Activated CD4-positive, alpha-beta T cell treated with anti-CD3 and anti-CD28 coated beads for 36 hours (primary cell): ENCODE measurements at regions not wholly inside any gene's neighbourhood (a gene's known extent, or its start where the extent isn't known, plus 50 kb on each side); places are given as distances from the start of the nearest gene placed in this dataset.

ENCODE experiments used
- ATAC-seq: fragments of 200-7000 bp; cut with Tn5 transposase; one replicate; pipeline ENCODE4 v1.10.0; 2021; ENCODE audit warnings: mild to moderate bottlenecking, moderate library complexity
- CTCF ChIA-PET: fragments of 350-600 bp; sonication (Branson Sonifier 250); formaldehyde crosslinking; loops from one replicate; lab custom pipeline; 2021; ENCODE audit warnings: antibody characterized with exemption; lab: Charles Lee
- POLR2A ChIA-PET: fragments of 350-600 bp; sonication (Branson Sonifier 250); formaldehyde crosslinking; loops from one replicate; lab custom pipeline; 2021; ENCODE audit warnings: antibody characterized with exemption, inconsistent platforms; lab: Charles Lee
- DNase-seq: peaks from one replicate; pipeline ENCODE4 v3.0.0-alpha.2; 2020
- H3K27ac Mint-ChIP-seq: one replicate; pipeline ENCODE4 v1.8.0; 2021; ENCODE audit warnings: mixed read lengths
- H3K27me3 Mint-ChIP-seq: one replicate; pipeline ENCODE4 v1.8.0; 2021; ENCODE audit warnings: mixed read lengths
- H3K36me3 Mint-ChIP-seq: one replicate; pipeline ENCODE4 v1.8.0; 2021; ENCODE audit warnings: low read depth, mixed read lengths
- H3K4me1 Mint-ChIP-seq: one replicate; pipeline ENCODE4 v1.8.0; 2021; ENCODE audit warnings: mixed read lengths
- H3K4me3 Mint-ChIP-seq: one replicate; pipeline ENCODE4 v1.8.0; 2021; ENCODE audit warnings: mild to moderate bottlenecking, moderate library complexity, mixed read lengths
- H3K9me3 Mint-ChIP-seq: one replicate; pipeline ENCODE4 v1.8.0; 2021; ENCODE audit warnings: low read depth, mixed read lengths
- intact Hi-C, 2 experiments: fragments of 100-400 bp; cut with DNase I in 1 of 2; cut with micrococcal nuclease in 1 of 2; formaldehyde crosslinking; loops; one replicate each; pipeline versions ENCODE4 v1.14.2 to v1.15.1; 2022 to 2024; cut with DNase I, micrococcal nuclease

DNA sequence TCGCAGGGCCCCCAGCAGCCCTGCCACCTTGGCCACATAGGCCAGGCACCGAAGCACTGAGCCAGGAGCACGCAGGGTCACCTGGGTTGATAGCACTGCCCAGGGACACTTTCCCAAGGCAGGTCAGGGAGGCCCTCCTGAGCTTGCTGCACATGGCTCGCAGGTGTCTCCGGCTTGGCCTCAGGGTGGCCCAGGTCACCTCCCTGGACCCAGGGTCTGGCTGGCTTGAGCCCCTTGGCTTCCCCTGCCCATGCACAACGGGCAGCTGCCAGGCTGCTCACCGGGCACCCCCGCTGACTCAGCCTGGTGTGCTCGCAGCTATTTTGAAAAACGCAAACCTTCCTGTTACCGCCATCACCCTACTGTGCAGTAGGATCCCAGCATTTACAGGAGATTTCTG lies 502.3 kb downstream of the EIPR1 start:
- H3K4me1 Mint-ChIP-seq, result peaks cover 2% of the 10 kb centered on the region
- H3K27me3 Mint-ChIP-seq, result no peaks in the 10 kb centered on the region
- ChIA-PET POLR2A (no interaction called here), CTCF (no interaction called here)
- H3K4me3 Mint-ChIP-seq, result no peak overlapping the region
- no peak for DNase-seq
- H3K9me3 Mint-ChIP-seq, result no peaks in the 10 kb centered on the region
- H3K36me3 Mint-ChIP-seq, result no peaks in the 10 kb centered on the region
- ATAC-seq, result no peak
- H3K27ac Mint-ChIP-seq, result no peak overlapping the region
- intact Hi-C loops, result no loop called here

GRCh38 chr2:2874805-2875204 lies 502.8 kb downstream of the EIPR1 start:
- ChIA-PET POLR2A (no interaction called here), CTCF (interaction anchor here (0.6 kb wide), 1 partner anchor 778 kb away, joined by 4 read pairs; no protein-coding TSS in a partner anchor)
- DNase-seq (no peak), ATAC-seq (no peak)
- H3K4me1 Mint-ChIP-seq, result peaks cover 2% of the 10 kb centered on the region
- no peaks in the 10 kb centered on the region for H3K9me3 Mint-ChIP-seq
- intact Hi-C loops, result no loop called here
- no peak overlapping the region for H3K27ac Mint-ChIP-seq
- H3K27me3 Mint-ChIP-seq, result no peaks in the 10 kb centered on the region
- H3K36me3 Mint-ChIP-seq, result no peaks in the 10 kb centered on the region
- H3K4me3 Mint-ChIP-seq, result no peak overlapping the region

GRCh38 chr2:2874341-2874740 lies 503.3 kb downstream of the EIPR1 start:
- intact Hi-C loops, result no loop called here

GRCh38 chr2:2873450-2873811 lies 504.2 kb downstream of the EIPR1 start:
- DNase-seq (no peak), ATAC-seq (no peak)
- H3K4me1 Mint-ChIP-seq, result peaks cover 2% of the 10 kb centered on the region
- ChIA-PET POLR2A (no interaction called here), CTCF (no interaction called here)
- intact Hi-C loops, result no loop called here
- no peak overlapping the region for H3K27ac Mint-ChIP-seq
- H3K36me3 Mint-ChIP-seq, result no peaks in the 10 kb centered on the region
- H3K9me3 Mint-ChIP-seq, result no peaks in the 10 kb centered on the region
- no peak overlapping the region for H3K4me3 Mint-ChIP-seq
- H3K27me3 Mint-ChIP-seq, result no peaks in the 10 kb centered on the region

More at GRCh38 chr2:2874341-2874740, 503.3 kb downstream of the EIPR1 start:
- Mint-ChIP-seq H3K4me3 (no peak overlapping the region), H3K27me3 (no peaks in the 10 kb centered on the region), H3K4me1 (peaks cover 2% of the 10 kb centered on the region), H3K27ac (no peak overlapping the region), H3K36me3 (no peaks in the 10 kb centered on the region), H3K9me3 (no peaks in the 10 kb centered on the region)
- POLR2A ChIA-PET, result no interaction called here
- no peak for ATAC-seq
- CTCF ChIA-PET, result interaction anchor here (0.6 kb wide), 1 partner anchor 778 kb away, joined by 4 read pairs; no protein-coding TSS in a partner anchor
- DNase-seq, result no peak

DNA sequence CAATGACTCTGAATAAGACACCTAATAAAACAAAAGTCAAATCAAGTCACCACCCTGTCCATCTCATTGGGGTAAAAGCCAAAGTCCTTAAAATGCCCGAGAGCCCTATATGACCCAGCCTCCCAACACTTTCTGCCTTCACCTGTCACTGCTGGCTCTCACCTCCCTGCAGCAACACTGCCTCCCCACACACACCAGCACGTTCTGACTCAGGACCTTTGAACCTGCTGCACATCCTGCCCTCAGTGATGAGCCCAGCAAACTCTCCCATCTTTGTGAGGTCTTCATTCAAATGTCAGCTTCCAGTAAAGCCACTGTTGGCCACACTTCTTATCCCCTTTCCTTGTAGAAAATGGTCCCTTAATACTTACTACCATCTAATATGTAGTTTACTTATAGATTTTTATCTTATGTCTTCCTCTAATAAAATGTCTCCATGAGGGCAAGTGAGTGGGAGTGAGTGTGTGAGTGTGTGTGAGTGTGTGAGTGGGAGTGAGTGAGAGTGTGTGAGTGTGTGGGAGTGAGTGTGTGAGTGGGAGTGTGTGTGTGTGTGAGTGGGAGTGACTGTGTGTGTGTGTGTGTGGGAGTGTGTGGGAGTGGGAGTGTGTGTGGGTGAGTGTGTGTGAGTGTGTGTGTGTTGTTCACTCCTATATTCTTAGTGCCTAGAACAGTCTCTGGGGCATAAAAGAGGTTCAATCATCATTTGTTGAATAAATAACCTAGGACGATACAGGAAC lies 504.7 kb downstream of the EIPR1 start:
- ATAC-seq, result peak; percentile 73
- Mint-ChIP-seq H3K4me1 (peaks cover 2% of the 10 kb centered on the region), H3K4me3 (no peak overlapping the region), H3K27me3 (no peaks in the 10 kb centered on the region), H3K9me3 (no peaks in the 10 kb centered on the region), H3K36me3 (no peaks in the 10 kb centered on the region), H3K27ac (no peak overlapping the region)
- CTCF ChIA-PET, result no interaction called here
- POLR2A ChIA-PET, result no interaction called here
- intact Hi-C loops, result no loop called here
- DNase-seq, result peak; percentile 36

DNA sequence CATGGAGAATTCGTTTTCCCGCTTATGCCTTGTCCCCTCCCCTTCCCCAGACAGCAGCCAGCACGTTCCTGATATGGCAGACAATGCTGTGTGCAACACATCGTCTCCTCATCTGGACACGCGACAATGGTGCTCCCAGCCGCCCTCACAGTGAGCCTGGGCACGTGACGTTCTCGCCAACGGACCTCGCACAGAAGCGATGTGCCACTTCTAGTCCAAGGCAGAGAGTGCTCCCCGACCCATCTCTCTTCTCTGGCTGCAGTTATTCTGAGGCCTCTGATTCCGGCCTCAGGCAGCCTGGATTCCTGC lies 505.4 kb downstream of the EIPR1 start:
- no peaks in the 10 kb centered on the region for H3K27me3 Mint-ChIP-seq
- DNase-seq, result no peak
- ATAC-seq, result no peak
- peaks cover 2% of the 10 kb centered on the region for H3K4me1 Mint-ChIP-seq
- no peaks in the 10 kb centered on the region for H3K9me3 Mint-ChIP-seq
- POLR2A ChIA-PET, result no interaction called here
- CTCF ChIA-PET, result interaction anchor here (0.6 kb wide), 1 partner anchor 10 kb away, joined by 3 read pairs; no protein-coding TSS in a partner anchor
- intact Hi-C loops, result no loop called here
- no peaks in the 10 kb centered on the region for H3K36me3 Mint-ChIP-seq
- no peak overlapping the region for H3K4me3 Mint-ChIP-seq
- no peak overlapping the region for H3K27ac Mint-ChIP-seq

DNA sequence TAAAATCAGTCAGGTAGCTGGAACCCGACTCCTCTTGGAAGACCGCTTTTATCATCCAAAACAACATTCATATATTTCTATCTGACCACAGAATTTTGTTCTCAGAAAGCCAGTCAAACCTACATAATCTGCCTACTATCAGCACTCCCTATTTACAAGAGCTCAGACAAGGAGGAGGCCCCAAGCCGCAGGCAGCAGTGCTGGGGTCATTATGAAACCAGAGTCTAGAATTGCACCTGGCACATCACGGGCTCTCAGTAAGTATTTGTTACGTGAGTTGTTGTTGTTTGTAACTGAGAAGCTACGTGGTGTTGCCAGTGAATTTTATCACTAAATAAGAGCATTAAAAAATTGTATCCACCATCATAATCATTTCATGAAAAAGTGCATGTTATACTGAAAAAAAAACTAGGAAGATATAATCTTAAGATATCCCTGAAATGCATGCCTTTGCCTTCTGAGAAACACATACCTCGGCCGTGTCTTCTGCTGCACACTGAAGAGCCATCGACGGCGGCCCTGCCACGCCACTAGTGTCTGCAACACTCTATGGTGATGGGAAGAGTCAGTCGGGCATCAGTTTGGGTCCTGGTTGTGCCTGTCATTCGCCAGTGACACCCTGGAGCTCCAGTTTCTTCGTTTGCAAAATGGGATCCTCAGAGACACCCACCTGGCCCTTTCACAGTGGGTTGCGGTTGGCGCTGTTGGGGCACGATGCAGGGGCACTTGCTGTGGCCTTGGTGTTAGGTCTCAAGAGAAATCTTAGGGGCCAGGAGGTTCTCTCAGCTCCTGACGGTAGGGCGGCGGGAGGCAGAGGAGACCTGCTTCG lies 505.9 kb downstream of the EIPR1 start:
- Mint-ChIP-seq H3K27me3 (no peaks in the 10 kb centered on the region), H3K27ac (no peak overlapping the region), H3K4me3 (no peak overlapping the region), H3K36me3 (no peaks in the 10 kb centered on the region), H3K9me3 (no peaks in the 10 kb centered on the region), H3K4me1 (peaks cover 2% of the 10 kb centered on the region)
- DNase-seq (no peak), ATAC-seq (no peak)
- intact Hi-C loops, result no loop called here
- CTCF ChIA-PET, result interaction anchor here (0.6 kb wide), 1 partner anchor 9 kb away, joined by 3 read pairs; no protein-coding TSS in a partner anchor
- POLR2A ChIA-PET, result no interaction called here

DNA sequence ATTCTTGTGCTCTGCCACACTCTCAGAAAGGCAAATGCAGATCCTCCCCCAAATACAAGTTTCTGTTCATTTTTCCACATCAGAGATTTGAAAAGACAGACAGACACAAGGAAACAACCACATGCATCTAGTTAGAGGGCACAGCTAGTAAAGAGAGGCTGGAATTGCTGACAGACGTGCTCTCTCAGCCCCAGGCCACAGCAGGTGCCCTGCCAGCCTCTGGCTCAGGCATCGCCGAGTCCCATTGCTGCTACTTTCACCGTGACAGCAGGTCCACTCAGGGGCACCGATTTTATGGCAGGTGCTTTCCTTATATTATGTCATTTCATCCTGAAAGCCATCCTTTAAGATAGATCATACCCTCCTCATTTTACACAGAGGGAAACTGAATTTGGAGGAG lies 507.5 kb downstream of the EIPR1 start:
- DNase-seq (no peak), ATAC-seq (no peak)
- intact Hi-C loops, result no loop called here
- H3K27ac Mint-ChIP-seq, result no peak overlapping the region
- ChIA-PET CTCF (no interaction called here), POLR2A (no interaction called here)
- no peak overlapping the region for H3K4me3 Mint-ChIP-seq
- H3K36me3 Mint-ChIP-seq, result no peaks in the 10 kb centered on the region
- peaks cover 2% of the 10 kb centered on the region for H3K4me1 Mint-ChIP-seq
- H3K27me3 Mint-ChIP-seq, result no peaks in the 10 kb centered on the region
- H3K9me3 Mint-ChIP-seq, result no peaks in the 10 kb centered on the region

GRCh38 chr2:2869553-2869952 lies 508.1 kb downstream of the EIPR1 start:
- no peaks in the 10 kb centered on the region for H3K9me3 Mint-ChIP-seq
- H3K27ac Mint-ChIP-seq, result no peak overlapping the region
- ChIA-PET POLR2A (no interaction called here), CTCF (no interaction called here)
- no peaks in the 10 kb centered on the region for H3K36me3 Mint-ChIP-seq
- H3K4me1 Mint-ChIP-seq, result peaks cover 2% of the 10 kb centered on the region
- ATAC-seq, result no peak
- no peaks in the 10 kb centered on the region for H3K27me3 Mint-ChIP-seq
- no peak for DNase-seq
- H3K4me3 Mint-ChIP-seq, result no peak overlapping the region
- intact Hi-C loops, result loop anchor here in 1 of 2 experiments (10.0 kb wide), 1 partner anchor 745 kb away; no protein-coding TSS in a partner anchor

- H3K36me3 Mint-ChIP-seq, result no peaks in the 10 kb centered on the region
- H3K9me3 Mint-ChIP-seq, result no peaks in the 10 kb centered on the region
- no peak for DNase-seq
- H3K27ac Mint-ChIP-seq, result no peak overlapping the region
- H3K4me3 Mint-ChIP-seq, result no peak overlapping the region
- no peaks in the 10 kb centered on the region for H3K27me3 Mint-ChIP-seq
- ChIA-PET POLR2A (no interaction called here), CTCF (no interaction called here)
- intact Hi-C loops, result loop anchor here in 1 of 2 experiments (10.0 kb wide), 1 partner anchor 743 kb away; no protein-coding TSS in a partner anchor
- H3K4me1 Mint-ChIP-seq, result peaks cover 2% of the 10 kb centered on the region
- no peak for ATAC-seq
Observed at GRCh38 chr2:2868085-2868484, 509.5 kb downstream of the EIPR1 start.

DNA sequence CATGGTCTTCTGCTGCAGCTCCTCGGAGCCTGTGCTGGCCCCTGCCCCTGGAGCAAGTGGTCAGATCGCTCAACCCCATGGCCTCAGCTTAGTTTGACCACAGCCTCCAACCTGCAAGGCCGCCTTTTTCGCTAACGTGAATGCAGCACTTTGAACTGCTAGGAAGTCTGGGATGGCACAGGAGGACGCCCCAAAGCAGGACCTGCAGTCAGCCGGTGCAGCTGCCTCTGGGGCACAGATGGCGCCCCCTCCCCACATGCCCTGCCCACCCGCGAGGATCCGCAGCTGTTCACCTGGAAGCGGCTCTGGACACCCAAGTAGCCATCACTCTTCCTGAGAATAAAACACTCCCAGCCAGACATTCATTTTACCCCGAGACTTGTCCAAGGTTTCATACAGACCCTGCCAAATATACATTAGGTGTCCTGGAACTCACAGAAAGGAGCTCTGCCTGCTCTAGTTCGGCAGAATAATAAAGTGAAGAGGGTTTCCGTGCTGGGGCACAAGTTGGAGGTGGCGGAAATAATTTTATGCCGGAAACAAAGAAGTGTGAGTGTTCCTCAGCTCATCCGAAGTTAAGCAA lies 510.1 kb downstream of the EIPR1 start:
- no peak for ATAC-seq
- Mint-ChIP-seq H3K27ac (no peak overlapping the region), H3K9me3 (no peaks in the 10 kb centered on the region), H3K4me3 (no peak overlapping the region), H3K4me1 (no peaks in the 10 kb centered on the region), H3K36me3 (no peaks in the 10 kb centered on the region), H3K27me3 (no peaks in the 10 kb centered on the region)
- intact Hi-C loops, result loop anchor here in 1 of 2 experiments (10.0 kb wide), 1 partner anchor 743 kb away; no protein-coding TSS in a partner anchor
- ChIA-PET CTCF (no interaction called here), POLR2A (no interaction called here)
- no peak for DNase-seq
